GM06990 (cell line): ENCODE measurements at regions not wholly inside any gene's neighbourhood (a gene's known extent, or its start where the extent isn't known, plus 50 kb on each side); places are given as distances from the start of the nearest gene placed in this dataset.

Experiments used
- DNase-seq: peaks from one replicate; pipeline ENCODE4 v3.0.0-alpha.2; 2011; ENCODE audit not compliant: insufficient read length; ENCODE audit errors: extremely low read depth
- H3K27me3 ChIP-seq: replicated peaks from 2 replicates; pipeline ENCODE4 v1.6.0; 2011; ENCODE audit warnings: low read length; ENCODE audit not compliant: control insufficient read depth, insufficient read depth
- H3K36me3 ChIP-seq: 2 replicates; pipeline ENCODE4 v1.5.1; 2011; ENCODE audit warnings: low read length; ENCODE audit not compliant: control insufficient read depth, insufficient read depth
- H3K4me3 ChIP-seq: replicated peaks from 2 replicates; pipeline ENCODE4 v1.5.1; 2011; ENCODE audit warnings: low read depth, mild to moderate bottlenecking, control low read depth, low read length
- CTCF ChIP-seq: IDR thresholded peaks from 2 replicates; pipeline ENCODE4 v1.5.1; 2011; ENCODE audit warnings: low read length, control low read depth, mild to moderate bottlenecking, inconsistent platforms; ENCODE audit not compliant: insufficient read depth, poor library complexity, severe bottlenecking

GRCh38 chr5:74321326-74321725 lies 319.2 kb downstream of the ENC1 start:
- Histone ChIP-seq H3K27me3 (no peaks in the 10 kb centered on the region), H3K36me3 (no peaks in the 10 kb centered on the region), H3K4me3 (no peak overlapping the region)
- TF ChIP-seq CTCF: no peak
- no peak for DNase-seq

GRCh38 chr5:74320526-74320925 lies 320.0 kb downstream of the ENC1 start:
- Histone ChIP-seq H3K27me3 (no peaks in the 10 kb centered on the region), H3K36me3 (no peaks in the 10 kb centered on the region), H3K4me3 (no peak overlapping the region)
- no peak for DNase-seq
- no peak for TF ChIP-seq CTCF

GRCh38 chr5:74319076-74319475 lies 321.5 kb downstream of the ENC1 start:
- H3K36me3 ChIP-seq: no peaks in the 10 kb centered on the region
- no peak for TF ChIP-seq CTCF
- no peaks in the 10 kb centered on the region for H3K27me3 ChIP-seq
- DNase-seq: no peak
- no peak overlapping the region for H3K4me3 ChIP-seq

- Histone ChIP-seq H3K4me3 (no peak overlapping the region), H3K27me3 (no peaks in the 10 kb centered on the region), H3K36me3 (no peaks in the 10 kb centered on the region)
- DNase-seq: peak; percentile 41
- no peak for TF ChIP-seq CTCF
These were observed 324.4 kb downstream of the ENC1 start for GRCh38 chr5:74316064-74316603.

- H3K36me3 ChIP-seq: no peaks in the 10 kb centered on the region
- TF ChIP-seq CTCF: no peak
These were observed 325.6 kb downstream of the ENC1 start for GRCh38 chr5:74314906-74315305.

GRCh38 chr5:74313896-74314295 lies 326.6 kb downstream of the ENC1 start:
- Histone ChIP-seq H3K27me3 (no peaks in the 10 kb centered on the region), H3K4me3 (no peak overlapping the region), H3K36me3 (no peaks in the 10 kb centered on the region)
- no peak for TF ChIP-seq CTCF
- no peak for DNase-seq

More at GRCh38 chr5:74314906-74315305, 325.6 kb downstream of the ENC1 start:
- no peak overlapping the region for H3K4me3 ChIP-seq
- no peak for DNase-seq
- H3K27me3 ChIP-seq: no peaks in the 10 kb centered on the region
